KMS-11 (cell line): ENCODE measurements at regions not wholly inside any gene's neighbourhood (a gene's known extent, or its start where the extent isn't known, plus 50 kb on each side); places are given as distances from the start of the nearest gene placed in this dataset.

Experiments used
- H2AFZ ChIP-seq: fragments of 200-600 bp; sonication (generic); 2 replicates; pipeline ENCODE4 v1.6.1; 2016; ENCODE audit warnings: antibody characterized with exemption, mixed run types, low read depth
- H3K27ac ChIP-seq: fragments of 200-600 bp; sonication (generic); 2 replicates; pipeline ENCODE4 v1.6.1; 2016; ENCODE audit warnings: mild to moderate bottlenecking, mixed run types
- H3K27me3 ChIP-seq: fragments of 200-600 bp; sonication (generic); 2 replicates; pipeline ENCODE4 v1.6.1; 2017; ENCODE audit warnings: mild to moderate bottlenecking, low read depth, mixed run types, moderate library complexity; ENCODE audit not compliant: insufficient read depth
- H3K36me3 ChIP-seq: fragments of 200-600 bp; sonication (generic); 2 replicates; pipeline ENCODE4 v1.6.1; 2017; ENCODE audit warnings: mild to moderate bottlenecking, mixed run types; ENCODE audit not compliant: insufficient read depth
- H3K4me1 ChIP-seq: fragments of 200-600 bp; sonication (generic); 2 replicates; pipeline ENCODE4 v1.6.1; 2016; ENCODE audit warnings: mild to moderate bottlenecking, low read depth, mixed run types; ENCODE audit not compliant: poor library complexity, severe bottlenecking
- H3K4me2 ChIP-seq: fragments of 200-600 bp; sonication (generic); 2 replicates; pipeline ENCODE4 v1.7.0; 2016; ENCODE audit warnings: mild to moderate bottlenecking, mixed run types
- H3K4me3 ChIP-seq: fragments of 200-600 bp; sonication (generic); IDR thresholded peaks from 2 replicates; pipeline ENCODE4 v1.6.1; 2017; ENCODE audit warnings: low read depth, low read length, mixed read lengths; ENCODE audit not compliant: insufficient read depth
- H3K79me2 ChIP-seq: fragments of 200-600 bp; sonication (generic); 2 replicates; pipeline ENCODE4 v1.6.1; 2016; ENCODE audit warnings: low read depth, mixed run types; ENCODE audit not compliant: insufficient read depth
- H3K9ac ChIP-seq: fragments of 200-600 bp; sonication (generic); 2 replicates; pipeline ENCODE4 v1.6.1; 2016; ENCODE audit warnings: mild to moderate bottlenecking, mixed run types
- H4K20me1 ChIP-seq: fragments of 200-600 bp; sonication (generic); 2 replicates; pipeline ENCODE4 v1.6.1; 2016; ENCODE audit warnings: mild to moderate bottlenecking, mixed run types; ENCODE audit not compliant: insufficient read depth
- CTCF ChIP-seq: fragments of 200-600 bp; sonication (generic); conservative IDR thresholded peaks from 2 replicates; pipeline ENCODE4 v1.6.1; 2017; ENCODE audit warnings: low read depth, mild to moderate bottlenecking, antibody characterized with exemption, low read length, moderate library complexity, mixed read lengths

- Histone ChIP-seq H3K4me3 (no peak overlapping the region), H3K27ac (no peak overlapping the region), H3K4me2 (no peak overlapping the region), H2AFZ (no peak overlapping the region), H3K36me3 (no peaks in the 10 kb centered on the region), H3K27me3 (no peaks in the 10 kb centered on the region), H3K4me1 (no peaks in the 10 kb centered on the region), H4K20me1 (no peaks in the 10 kb centered on the region), H3K9ac (no peak overlapping the region), H3K79me2 (no peaks in the 10 kb centered on the region)
- no peak for TF ChIP-seq CTCF
These were observed 786.7 kb upstream of the EEF2KMT start for GRCh38 chr16:5884339-5884738.

- no peak overlapping the region for H3K9ac ChIP-seq
- H3K4me2 ChIP-seq: no peak overlapping the region
- no peak overlapping the region for H3K27ac ChIP-seq
- no peaks in the 10 kb centered on the region for H4K20me1 ChIP-seq
- H3K36me3 ChIP-seq: no peaks in the 10 kb centered on the region
- H3K4me3 ChIP-seq: no peak overlapping the region
- no peak for TF ChIP-seq CTCF
- H3K4me1 ChIP-seq: no peaks in the 10 kb centered on the region
- H3K79me2 ChIP-seq: no peaks in the 10 kb centered on the region
- H2AFZ ChIP-seq: no peak overlapping the region
- H3K27me3 ChIP-seq: no peaks in the 10 kb centered on the region
These were observed 784.6 kb upstream of the EEF2KMT start for GRCh38 chr16:5882087-5882640.

GRCh38 chr16:5875416-5875815 lies 777.8 kb upstream of the EEF2KMT start:
- no peak overlapping the region for H3K27ac ChIP-seq
- H3K27me3 ChIP-seq: no peaks in the 10 kb centered on the region
- TF ChIP-seq CTCF: no peak
- H3K9ac ChIP-seq: no peak overlapping the region
- no peaks in the 10 kb centered on the region for H3K79me2 ChIP-seq
- H3K36me3 ChIP-seq: no peaks in the 10 kb centered on the region
- no peak overlapping the region for H2AFZ ChIP-seq
- H4K20me1 ChIP-seq: no peaks in the 10 kb centered on the region
- peaks cover 21% of the 10 kb centered on the region for H3K4me1 ChIP-seq
- H3K4me3 ChIP-seq: no peak overlapping the region
- no peak overlapping the region for H3K4me2 ChIP-seq

- H3K27ac ChIP-seq: no peak overlapping the region
- no peak overlapping the region for H3K4me3 ChIP-seq
- no peak overlapping the region for H3K9ac ChIP-seq
- H3K27me3 ChIP-seq: no peaks in the 10 kb centered on the region
- TF ChIP-seq CTCF: no peak
- H3K79me2 ChIP-seq: no peaks in the 10 kb centered on the region
- H2AFZ ChIP-seq: no peak overlapping the region
- H4K20me1 ChIP-seq: no peaks in the 10 kb centered on the region
- peaks cover 26% of the 10 kb centered on the region for H3K4me1 ChIP-seq
- no peaks in the 10 kb centered on the region for H3K36me3 ChIP-seq
- no peak overlapping the region for H3K4me2 ChIP-seq
These were observed 777.3 kb upstream of the EEF2KMT start for GRCh38 chr16:5874899-5875298.
